Fibroblast of mammary gland (primary cell): ENCODE measurements at regions not wholly inside any gene's neighbourhood (a gene's known extent, or its start where the extent isn't known, plus 50 kb on each side); places are given as distances from the start of the nearest gene placed in this dataset.

Experiments used
- DNase-seq: peaks from one replicate; pipeline ENCODE4 v3.0.0-alpha.2; 2010; ENCODE audit warnings: low read depth
- H3K4me3 ChIP-seq: 2 replicates; pipeline ENCODE4 v1.5.1; 2011; ENCODE audit warnings: low read depth, mild to moderate bottlenecking, low read length, moderate library complexity; ENCODE audit not compliant: control insufficient read depth
- TF ChIP-seq, protein P1 (sequence below): conservative IDR thresholded peaks from 2 replicates; pipeline ENCODE4 v1.5.1; 2011; ENCODE audit warnings: low read depth, low read length, inconsistent platforms; ENCODE audit not compliant: control insufficient read depth, insufficient read depth

- no peak overlapping the region for H3K4me3 ChIP-seq
- DNase-seq, result no peak
- TF ChIP-seq, protein P1, sequence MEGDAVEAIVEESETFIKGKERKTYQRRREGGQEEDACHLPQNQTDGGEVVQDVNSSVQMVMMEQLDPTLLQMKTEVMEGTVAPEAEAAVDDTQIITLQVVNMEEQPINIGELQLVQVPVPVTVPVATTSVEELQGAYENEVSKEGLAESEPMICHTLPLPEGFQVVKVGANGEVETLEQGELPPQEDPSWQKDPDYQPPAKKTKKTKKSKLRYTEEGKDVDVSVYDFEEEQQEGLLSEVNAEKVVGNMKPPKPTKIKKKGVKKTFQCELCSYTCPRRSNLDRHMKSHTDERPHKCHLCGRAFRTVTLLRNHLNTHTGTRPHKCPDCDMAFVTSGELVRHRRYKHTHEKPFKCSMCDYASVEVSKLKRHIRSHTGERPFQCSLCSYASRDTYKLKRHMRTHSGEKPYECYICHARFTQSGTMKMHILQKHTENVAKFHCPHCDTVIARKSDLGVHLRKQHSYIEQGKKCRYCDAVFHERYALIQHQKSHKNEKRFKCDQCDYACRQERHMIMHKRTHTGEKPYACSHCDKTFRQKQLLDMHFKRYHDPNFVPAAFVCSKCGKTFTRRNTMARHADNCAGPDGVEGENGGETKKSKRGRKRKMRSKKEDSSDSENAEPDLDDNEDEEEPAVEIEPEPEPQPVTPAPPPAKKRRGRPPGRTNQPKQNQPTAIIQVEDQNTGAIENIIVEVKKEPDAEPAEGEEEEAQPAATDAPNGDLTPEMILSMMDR, result no peak
Observed at GRCh38 chr12:130280231-130280630, 57.5 kb upstream of the PIWIL1 start.

- H3K4me3 ChIP-seq, result no peak overlapping the region
- no peak for DNase-seq
- TF ChIP-seq, protein P1, result no peak
Observed at GRCh38 chr12:130280742-130281141, 56.9 kb upstream of the PIWIL1 start.

GRCh38 chr12:130281153-130281799 is 56.4 kb upstream of the PIWIL1 start:
- TF ChIP-seq, protein P1, result peak; percentile 25
- H3K4me3 ChIP-seq, result no peak overlapping the region
- DNase-seq, result no peak

DNA sequence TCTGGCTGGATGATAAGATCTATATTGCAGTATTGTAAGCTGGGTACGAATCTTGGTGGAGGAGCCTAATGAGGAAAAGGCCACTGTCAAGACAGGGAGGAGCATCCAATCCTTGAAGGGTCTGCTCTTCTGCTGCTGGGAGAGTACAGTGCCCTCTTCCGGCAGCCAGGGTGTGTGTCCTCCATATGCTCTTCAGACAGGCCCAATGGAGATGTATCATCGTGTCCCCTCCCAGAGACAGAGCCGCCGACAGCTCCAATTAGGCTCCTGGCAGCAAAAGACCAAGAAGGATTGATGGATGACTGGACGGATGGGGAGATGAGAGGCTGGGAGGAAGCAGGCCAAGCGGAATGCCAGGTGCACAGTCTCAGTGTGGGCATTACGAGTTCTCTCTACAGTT is 51.6 kb upstream of the PIWIL1 start:
- TF ChIP-seq, protein P1, result no peak
- no peak overlapping the region for H3K4me3 ChIP-seq
- no peak for DNase-seq

DNA sequence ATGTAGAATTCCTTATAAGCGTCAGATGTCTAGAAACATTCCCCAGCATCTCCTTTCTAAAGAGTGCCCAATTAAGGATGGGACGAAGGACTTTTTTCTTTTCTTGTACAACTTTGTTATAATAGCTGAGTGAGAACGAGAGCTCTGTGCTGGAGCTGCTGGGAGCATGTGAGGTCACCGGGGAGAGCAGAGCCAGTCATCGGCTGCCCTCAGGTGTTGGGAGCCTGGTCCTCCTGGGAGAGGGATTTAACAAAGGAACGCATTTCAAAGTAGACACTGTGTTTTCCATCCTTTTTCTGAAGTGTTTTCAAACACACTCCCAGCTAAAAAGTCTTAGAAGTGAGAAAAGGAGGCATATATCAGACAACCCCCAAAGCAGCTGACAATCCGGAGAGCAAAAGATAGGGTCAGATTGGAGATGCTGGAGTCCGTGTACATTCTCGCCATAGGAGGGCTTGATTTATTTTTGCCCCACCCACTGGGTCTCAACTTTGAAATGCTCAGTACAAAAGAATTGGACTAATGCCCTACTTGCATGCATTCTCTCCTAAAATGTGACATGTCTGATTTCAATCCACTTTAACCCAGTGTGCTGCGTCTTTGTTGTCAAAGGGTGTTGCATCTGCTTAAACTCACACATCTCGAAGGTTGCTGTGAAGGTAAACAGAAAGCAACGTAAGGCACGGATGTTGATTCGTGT is 50.8 kb upstream of the PIWIL1 start:
- TF ChIP-seq, protein P1, result no peak
- DNase-seq, result no peak
- H3K4me3 ChIP-seq, result no peak overlapping the region
